ENCODE measurements at regions not wholly inside any gene's neighbourhood (a gene's known extent, or its start where the extent isn't known, plus 50 kb on each side); places are given as distances from the start of the nearest gene placed in this dataset.

DNA sequence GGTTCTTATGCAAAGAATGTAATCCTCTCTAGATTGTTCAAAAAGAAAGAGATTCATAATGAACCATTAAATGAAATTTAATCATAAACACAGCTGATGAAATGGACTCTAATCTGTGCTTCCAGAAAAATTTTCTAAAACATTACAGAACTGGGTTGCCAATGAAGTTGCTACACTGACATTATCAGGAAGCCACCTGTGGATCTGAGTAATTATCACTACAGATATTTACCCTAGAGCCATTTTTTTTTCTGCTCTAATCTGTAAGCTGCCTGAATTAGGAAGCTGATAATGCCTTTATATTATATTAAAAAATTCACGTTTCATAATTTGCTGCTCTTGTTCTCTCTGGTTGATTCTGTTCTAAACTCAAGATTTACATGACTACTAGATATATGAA is 380.1 kb downstream of the GRIA2 start:
- intact Hi-C loops (cut with DNase I; ENCODE audit: low total_unique reads) = no loop called here
- H3K27me3 ChIP-seq = no peaks in the 10 kb centered on the region
- H3K27ac ChIP-seq = no peak overlapping the region
- no peak for TF ChIP-seq POLR2A (IDR thresholded peaks at IDR 0.05)
- no peak for TF ChIP-seq CTCF (IDR thresholded peaks at IDR 0.05)
- H3K4me3 ChIP-seq = no peak overlapping the region
- H3K4me1 ChIP-seq = no peaks in the 10 kb centered on the region
- H3K9me3 ChIP-seq = no peaks in the 10 kb centered on the region
- no peaks in the 10 kb centered on the region for H3K36me3 ChIP-seq (ENCODE audit: low read depth, missing control alignments)
- 71 to 76% methylated on average over 1 of the region's 1 CpG for WGBS, 2 donors
- DNase-seq = no peak

DNA sequence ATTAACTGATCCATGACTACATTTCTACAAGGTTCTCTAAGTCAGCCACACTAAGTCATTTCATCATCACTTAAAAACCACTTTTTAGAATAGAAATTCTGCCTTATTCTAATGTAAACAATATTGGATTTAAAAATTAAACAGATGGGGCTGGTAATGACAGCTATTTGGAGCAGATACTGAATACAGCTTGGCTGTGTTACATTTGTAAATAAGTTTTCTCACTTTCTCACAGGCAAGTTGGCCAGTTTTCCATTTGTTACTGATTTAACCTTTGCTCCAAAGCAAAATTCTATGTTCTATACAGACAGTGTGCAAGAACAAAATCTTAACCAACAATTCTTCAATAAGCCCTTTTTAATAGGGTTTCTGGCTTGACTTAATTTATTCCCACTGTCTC is 370.7 kb downstream of the GRIA2 start:
- no peaks in the 10 kb centered on the region for H3K36me3 ChIP-seq (ENCODE audit: low read depth, missing control alignments)
- H3K27me3 ChIP-seq = no peaks in the 10 kb centered on the region
- DNase-seq = no peak
- no peak overlapping the region for H3K4me3 ChIP-seq
- H3K27ac ChIP-seq = no peak overlapping the region
- no peaks in the 10 kb centered on the region for H3K9me3 ChIP-seq
- intact Hi-C loops (cut with DNase I; ENCODE audit: low total_unique reads) = no loop called here
- no peak for TF ChIP-seq POLR2A (IDR thresholded peaks at IDR 0.05)
- TF ChIP-seq CTCF (IDR thresholded peaks at IDR 0.05) = no peak
- no peaks in the 10 kb centered on the region for H3K4me1 ChIP-seq

GRCh38 chr4:157590679-157591078 is 370.2 kb downstream of the GRIA2 start:
- Histone ChIP-seq H3K27ac (no peak overlapping the region), H3K4me1 (no peaks in the 10 kb centered on the region), H3K36me3 (ENCODE audit: low read depth, missing control alignments) (no peaks in the 10 kb centered on the region), H3K27me3 (no peaks in the 10 kb centered on the region), H3K4me3 (no peak overlapping the region), H3K9me3 (no peaks in the 10 kb centered on the region)
- TF ChIP-seq POLR2A (IDR thresholded peaks at IDR 0.05) = no peak
- TF ChIP-seq CTCF (IDR thresholded peaks at IDR 0.05) = no peak
- WGBS, 2 donors = 59 to 78% methylated on average over 2 of the region's 2 CpGs
- intact Hi-C loops (cut with DNase I; ENCODE audit: low total_unique reads) = no loop called here
- DNase-seq = no peak

GRCh38 chr4:157587681-157588423 is 367.3 kb downstream of the GRIA2 start:
- Histone ChIP-seq H3K27me3 (no peaks in the 10 kb centered on the region), H3K27ac (no peak overlapping the region), H3K4me3 (no peak overlapping the region), H3K9me3 (no peaks in the 10 kb centered on the region), H3K4me1 (no peaks in the 10 kb centered on the region), H3K36me3 (ENCODE audit: low read depth, missing control alignments) (no peaks in the 10 kb centered on the region)
- TF ChIP-seq CTCF (IDR thresholded peaks at IDR 0.05) (no peak), POLR2A (IDR thresholded peaks at IDR 0.05) (no peak)
- intact Hi-C loops (cut with DNase I; ENCODE audit: low total_unique reads) = no loop called here
- DNase-seq = no peak
- 82 to 84% methylated on average over 5 of the region's 5 CpGs for WGBS, 2 donors

- 62 to 68% methylated on average over 2 of the region's 2 CpGs for WGBS, 2 donors
- Histone ChIP-seq H3K27ac (no peak overlapping the region), H3K36me3 (ENCODE audit: low read depth, missing control alignments) (no peaks in the 10 kb centered on the region)
Observed at GRCh38 chr4:157582141-157582540, 361.6 kb downstream of the GRIA2 start.

More at GRCh38 chr4:157582141-157582540, 361.6 kb downstream of the GRIA2 start:
- TF ChIP-seq CTCF (IDR thresholded peaks at IDR 0.05) = no peak
- no peak for TF ChIP-seq POLR2A (IDR thresholded peaks at IDR 0.05)
- H3K4me3 ChIP-seq = no peak overlapping the region
- DNase-seq = no peak
- no peaks in the 10 kb centered on the region for H3K27me3 ChIP-seq
- intact Hi-C loops (cut with DNase I; ENCODE audit: low total_unique reads) = no loop called here
- no peaks in the 10 kb centered on the region for H3K9me3 ChIP-seq
- no peaks in the 10 kb centered on the region for H3K4me1 ChIP-seq

Data from testis (tissue), 2 donors.